ENCODE measurements at regions not wholly inside any gene's neighbourhood (a gene's known extent, or its start where the extent isn't known, plus 50 kb on each side); places are given as distances from the start of the nearest gene placed in this dataset.
"Not testable (repeated sequence)": the region's sequence is repeated elsewhere in the genome, so short reads cannot be mapped to it uniquely, and the experiment has no call there.

DNA sequence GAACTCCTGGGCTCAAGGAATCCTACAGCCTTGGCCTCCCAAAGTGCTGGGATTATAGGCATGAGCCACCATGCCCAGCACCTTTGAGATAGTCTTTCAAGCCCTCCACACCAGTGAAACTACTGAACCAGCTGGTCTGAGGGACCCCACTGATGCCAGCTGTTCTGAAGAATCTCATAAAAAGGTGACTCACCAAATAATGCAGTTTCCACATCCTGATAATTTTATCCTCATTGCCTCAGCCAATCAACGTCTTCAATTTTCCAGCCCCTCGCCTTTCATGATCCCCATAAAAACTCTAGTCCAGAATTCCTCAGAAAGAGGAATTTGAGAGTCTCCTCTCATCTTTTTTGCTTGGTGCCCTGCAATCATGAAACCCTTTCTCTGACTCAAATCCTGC is 1691.6 kb upstream of the LRRTM3 start:
- no peak for DNase-seq
- ChIA-PET POLR2A (no interaction called here), CTCF (no interaction called here)
- no peak overlapping the region for H3K4me3 Mint-ChIP-seq
- no peaks in the 10 kb centered on the region for H3K36me3 Mint-ChIP-seq (ENCODE audit: low read depth)
- H3K27me3 Mint-ChIP-seq, result no peaks in the 10 kb centered on the region
- no peak overlapping the region for H3K27ac Mint-ChIP-seq
- H3K4me1 Mint-ChIP-seq, result no peaks in the 10 kb centered on the region
- H3K9me3 Mint-ChIP-seq, result peaks cover 3% of the 10 kb centered on the region

DNA sequence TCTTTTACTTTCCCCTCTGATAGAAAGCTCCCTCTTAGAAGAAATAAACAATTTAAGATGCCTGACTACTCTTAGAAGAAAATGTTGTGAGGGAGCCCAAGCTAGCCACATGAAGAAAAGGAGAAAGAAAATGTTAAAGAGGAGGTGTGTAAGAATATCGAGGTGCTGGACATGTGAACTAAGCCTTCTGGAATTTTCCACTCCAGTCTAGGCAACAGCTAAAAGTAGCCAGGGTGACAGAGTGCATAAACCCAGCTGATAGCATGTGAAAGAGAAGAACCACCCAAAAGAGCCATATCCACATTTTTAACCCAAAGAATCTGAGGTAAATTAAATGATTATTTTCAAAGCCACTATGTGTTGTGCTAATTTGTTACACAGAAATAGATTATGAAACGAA is 1690.6 kb upstream of the LRRTM3 start:
- H3K9me3 Mint-ChIP-seq, result no peaks in the 10 kb centered on the region
- no peak for DNase-seq
- no peak overlapping the region for H3K27ac Mint-ChIP-seq
- POLR2A ChIA-PET, result no interaction called here
- no peak overlapping the region for H3K4me3 Mint-ChIP-seq
- H3K27me3 Mint-ChIP-seq, result no peaks in the 10 kb centered on the region
- no peaks in the 10 kb centered on the region for H3K4me1 Mint-ChIP-seq
- no peaks in the 10 kb centered on the region for H3K36me3 Mint-ChIP-seq (ENCODE audit: low read depth)
- CTCF ChIA-PET, result no interaction called here

GRCh38 chr10:65235846-65236245 is 1690.0 kb upstream of the LRRTM3 start:
- no peak overlapping the region for H3K27ac Mint-ChIP-seq
- H3K9me3 Mint-ChIP-seq, result no peaks in the 10 kb centered on the region
- ChIA-PET POLR2A (no interaction called here), CTCF (no interaction called here)
- no peaks in the 10 kb centered on the region for H3K4me1 Mint-ChIP-seq
- no peak for DNase-seq
- H3K36me3 Mint-ChIP-seq (ENCODE audit: low read depth), result no peaks in the 10 kb centered on the region
- H3K4me3 Mint-ChIP-seq, result no peak overlapping the region
- no peaks in the 10 kb centered on the region for H3K27me3 Mint-ChIP-seq

DNA sequence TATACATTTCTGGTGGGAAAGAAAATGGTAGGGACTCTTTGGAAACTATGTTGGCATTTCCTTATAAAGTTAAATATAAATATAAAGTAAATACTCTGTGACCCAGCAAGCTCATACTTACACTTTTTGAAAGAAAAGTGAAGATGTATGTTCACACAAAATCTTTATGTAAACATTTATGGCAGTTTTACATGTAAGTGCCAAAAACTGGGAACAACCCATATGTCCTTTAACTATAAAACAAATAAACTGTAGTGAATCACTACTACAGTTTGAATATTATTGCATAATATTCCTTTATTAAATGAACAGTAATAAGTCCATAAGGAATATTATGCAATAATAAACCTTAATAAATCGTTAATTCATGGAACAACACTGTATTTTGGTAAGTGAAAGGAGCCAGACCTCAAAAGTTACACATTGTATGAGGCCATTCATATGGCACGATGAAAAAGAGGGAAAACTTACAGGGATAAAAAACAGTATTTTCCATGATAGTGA is 1660.3 kb upstream of the LRRTM3 start:
- no peaks in the 10 kb centered on the region for H3K4me1 Mint-ChIP-seq
- POLR2A ChIA-PET, result no interaction called here
- no peaks in the 10 kb centered on the region for H3K9me3 Mint-ChIP-seq
- CTCF ChIA-PET, result no interaction called here
- no peaks in the 10 kb centered on the region for H3K27me3 Mint-ChIP-seq
- no peak for DNase-seq
- H3K4me3 Mint-ChIP-seq, result no peak overlapping the region
- H3K36me3 Mint-ChIP-seq (ENCODE audit: low read depth), result no peaks in the 10 kb centered on the region
- H3K27ac Mint-ChIP-seq, result no peak overlapping the region

DNA sequence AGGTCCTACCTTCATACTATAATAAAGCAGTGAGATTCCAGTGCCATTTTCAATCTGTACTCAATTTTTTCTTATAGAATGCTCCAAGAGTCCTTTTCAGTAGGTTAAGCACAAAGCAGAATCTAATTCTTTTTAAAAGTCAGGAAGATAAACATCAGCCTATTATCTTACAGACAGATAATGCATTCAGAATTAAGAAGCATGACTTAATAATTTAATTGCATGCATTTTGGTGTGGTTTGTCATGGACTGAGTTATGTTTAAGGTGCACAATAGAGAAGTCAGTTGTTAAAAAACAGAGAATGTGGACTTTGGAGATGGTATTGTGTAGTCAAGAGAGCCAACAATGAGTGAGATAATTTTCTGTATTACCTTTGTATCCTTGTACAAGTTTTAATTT is 1656.3 kb upstream of the LRRTM3 start:
- DNase-seq; H3K27me3 Mint-ChIP-seq; H3K36me3 Mint-ChIP-seq (ENCODE audit: low read depth); H3K9me3 Mint-ChIP-seq; POLR2A ChIA-PET; H3K27ac Mint-ChIP-seq; H3K4me1 Mint-ChIP-seq; CTCF ChIA-PET; H3K4me3 Mint-ChIP-seq: not testable (repeated sequence)

- no peak overlapping the region for H3K27ac Mint-ChIP-seq
- H3K9me3 Mint-ChIP-seq, result peaks cover 4% of the 10 kb centered on the region
- H3K36me3 Mint-ChIP-seq (ENCODE audit: low read depth), result no peaks in the 10 kb centered on the region
- H3K27me3 Mint-ChIP-seq, result no peaks in the 10 kb centered on the region
- DNase-seq, result no peak
- H3K4me1 Mint-ChIP-seq, result no peaks in the 10 kb centered on the region
- CTCF ChIA-PET, result no interaction called here
- no peak overlapping the region for H3K4me3 Mint-ChIP-seq
- POLR2A ChIA-PET, result no interaction called here
Measured at GRCh38 chr10:65270969-65271368, 1654.9 kb upstream of the LRRTM3 start.

DNA sequence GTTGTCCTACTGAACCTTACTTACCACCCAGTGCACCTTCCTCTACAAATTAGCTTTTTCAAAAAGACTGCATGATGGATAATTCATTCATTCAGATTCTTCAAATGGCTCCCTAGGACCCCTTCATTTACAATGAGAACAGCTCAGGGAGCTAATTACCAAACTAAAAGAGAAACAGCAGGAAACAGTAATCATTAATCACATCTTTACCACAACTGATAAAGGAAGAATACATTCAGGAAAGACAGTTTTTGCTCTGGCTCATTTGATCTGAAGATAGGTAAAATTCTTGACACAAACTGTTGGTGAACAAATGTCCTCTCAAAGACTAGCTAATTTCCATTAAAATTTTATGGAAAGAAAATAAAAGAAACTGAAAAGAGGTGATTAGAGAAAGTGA is 1652.7 kb upstream of the LRRTM3 start:
- no peaks in the 10 kb centered on the region for H3K36me3 Mint-ChIP-seq (ENCODE audit: low read depth)
- ChIA-PET CTCF (no interaction called here), POLR2A (no interaction called here)

DNA sequence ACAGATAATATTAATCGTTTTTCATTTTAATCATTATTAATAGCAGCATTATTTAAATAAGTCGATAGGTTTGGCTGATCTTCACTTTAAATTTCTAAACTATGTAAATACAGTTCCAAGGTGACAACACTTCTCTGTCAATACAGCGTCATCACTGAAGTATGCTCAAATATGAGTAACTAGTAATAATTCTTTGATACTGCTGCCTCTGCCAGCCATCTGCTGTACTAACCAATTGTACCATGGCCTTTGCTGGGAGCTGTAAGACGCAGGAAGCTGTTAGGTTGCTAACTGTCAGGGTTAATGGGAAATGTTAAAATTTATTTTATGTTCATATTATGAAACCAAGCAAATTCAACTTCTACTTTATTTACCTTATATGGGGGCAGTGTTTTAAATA is 1650.5 kb upstream of the LRRTM3 start:
- POLR2A ChIA-PET, result no interaction called here
- Mint-ChIP-seq H3K9me3 (peaks cover 4% of the 10 kb centered on the region), H3K36me3 (ENCODE audit: low read depth) (no peaks in the 10 kb centered on the region), H3K4me1 (no peaks in the 10 kb centered on the region), H3K27me3 (no peaks in the 10 kb centered on the region), H3K4me3 (no peak overlapping the region), H3K27ac (no peak overlapping the region)
- DNase-seq, result no peak
- CTCF ChIA-PET, result no interaction called here

More for the DNA sequence above, 1652.7 kb upstream of the LRRTM3 start:
- Mint-ChIP-seq H3K4me3 (no peak overlapping the region), H3K4me1 (no peaks in the 10 kb centered on the region), H3K27me3 (no peaks in the 10 kb centered on the region), H3K9me3 (peaks cover 4% of the 10 kb centered on the region), H3K27ac (no peak overlapping the region)
- no peak for DNase-seq

- Mint-ChIP-seq H3K4me3 (no peak overlapping the region), H3K27me3 (no peaks in the 10 kb centered on the region), H3K9me3 (peaks cover 14% of the 10 kb centered on the region), H3K27ac (no peak overlapping the region), H3K36me3 (ENCODE audit: low read depth) (no peaks in the 10 kb centered on the region), H3K4me1 (no peaks in the 10 kb centered on the region)
- ChIA-PET POLR2A (no interaction called here), CTCF (no interaction called here)
- DNase-seq, result no peak
Measured at GRCh38 chr10:65284495-65285041, 1641.3 kb upstream of the LRRTM3 start.

GRCh38 chr10:65285726-65286125 is 1640.1 kb upstream of the LRRTM3 start:
- CTCF ChIA-PET; DNase-seq; POLR2A ChIA-PET; H3K27ac Mint-ChIP-seq; H3K4me1 Mint-ChIP-seq; H3K36me3 Mint-ChIP-seq (ENCODE audit: low read depth); H3K27me3 Mint-ChIP-seq; H3K4me3 Mint-ChIP-seq: not testable (repeated sequence)
- H3K9me3 Mint-ChIP-seq, result peaks cover 14% of the 10 kb centered on the region

GRCh38 chr10:65291286-65291685 is 1634.5 kb upstream of the LRRTM3 start:
- POLR2A ChIA-PET, result no interaction called here
- no peaks in the 10 kb centered on the region for H3K27me3 Mint-ChIP-seq
- H3K27ac Mint-ChIP-seq, result no peak overlapping the region
- CTCF ChIA-PET, result no interaction called here
- no peak overlapping the region for H3K4me3 Mint-ChIP-seq
- H3K9me3 Mint-ChIP-seq, result peaks cover 5% of the 10 kb centered on the region
- DNase-seq, result no peak
- no peaks in the 10 kb centered on the region for H3K36me3 Mint-ChIP-seq (ENCODE audit: low read depth)
- no peaks in the 10 kb centered on the region for H3K4me1 Mint-ChIP-seq

DNA sequence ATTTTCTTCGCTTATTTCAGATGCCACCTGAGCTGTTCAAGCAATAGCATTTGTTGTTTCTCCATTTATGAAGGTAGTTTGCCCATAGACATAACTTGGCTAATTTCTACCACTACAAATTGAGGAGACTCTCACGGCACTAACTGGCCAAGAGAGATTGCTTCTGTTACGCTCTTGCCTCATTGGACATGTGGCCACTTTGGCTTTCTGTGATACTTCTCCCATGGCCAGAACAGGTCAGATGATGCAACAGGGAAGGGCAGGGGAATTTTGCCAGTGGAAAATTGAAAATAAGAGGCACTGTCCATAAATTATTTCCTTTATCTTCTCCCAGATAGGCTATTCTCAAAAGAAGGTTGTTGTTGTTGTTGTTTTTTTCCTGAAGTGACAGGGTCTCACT is 1633.3 kb upstream of the LRRTM3 start:
- no peaks in the 10 kb centered on the region for H3K4me1 Mint-ChIP-seq
- H3K27ac Mint-ChIP-seq, result no peak overlapping the region
- no peak overlapping the region for H3K4me3 Mint-ChIP-seq
- no peaks in the 10 kb centered on the region for H3K9me3 Mint-ChIP-seq
- DNase-seq, result no peak
- POLR2A ChIA-PET, result no interaction called here
- CTCF ChIA-PET, result no interaction called here
- H3K27me3 Mint-ChIP-seq, result no peaks in the 10 kb centered on the region
- no peaks in the 10 kb centered on the region for H3K36me3 Mint-ChIP-seq (ENCODE audit: low read depth)

- no peak for DNase-seq
- ChIA-PET POLR2A (no interaction called here), CTCF (no interaction called here)
- Mint-ChIP-seq H3K27me3 (no peaks in the 10 kb centered on the region), H3K4me1 (no peaks in the 10 kb centered on the region), H3K9me3 (no peaks in the 10 kb centered on the region), H3K4me3 (no peak overlapping the region), H3K36me3 (ENCODE audit: low read depth) (no peaks in the 10 kb centered on the region), H3K27ac (no peak overlapping the region)
Measured at GRCh38 chr10:65294329-65294728, 1631.5 kb upstream of the LRRTM3 start.

GRCh38 chr10:65301181-65301580 is 1624.7 kb upstream of the LRRTM3 start:
- H3K27ac Mint-ChIP-seq, result no peak overlapping the region
- H3K4me3 Mint-ChIP-seq, result no peak overlapping the region
- DNase-seq, result no peak
- no peaks in the 10 kb centered on the region for H3K36me3 Mint-ChIP-seq (ENCODE audit: low read depth)
- POLR2A ChIA-PET, result no interaction called here
- no peaks in the 10 kb centered on the region for H3K27me3 Mint-ChIP-seq
- CTCF ChIA-PET, result no interaction called here
- no peaks in the 10 kb centered on the region for H3K9me3 Mint-ChIP-seq
- H3K4me1 Mint-ChIP-seq, result no peaks in the 10 kb centered on the region

DNA sequence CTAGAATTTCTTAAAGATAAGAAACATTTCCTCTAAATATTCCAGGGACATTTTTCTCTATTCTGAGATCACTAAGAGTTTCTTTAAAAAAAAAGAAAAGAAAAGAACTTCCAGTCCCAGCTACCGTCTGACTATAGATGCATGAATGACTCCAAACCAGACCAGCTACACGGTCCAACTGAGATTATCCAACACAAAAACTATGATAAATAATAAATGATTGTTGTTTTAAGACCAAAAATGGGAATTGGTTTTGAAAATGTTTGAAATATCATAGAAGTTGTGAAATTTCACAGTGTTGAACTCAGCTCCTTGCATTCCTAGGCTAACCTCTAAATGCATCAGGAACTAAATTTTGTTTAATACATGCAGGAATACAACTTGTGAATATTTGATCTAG is 1619.6 kb upstream of the LRRTM3 start:
- Mint-ChIP-seq H3K27me3 (no peaks in the 10 kb centered on the region), H3K36me3 (ENCODE audit: low read depth) (no peaks in the 10 kb centered on the region), H3K27ac (no peak overlapping the region), H3K4me3 (no peak overlapping the region), H3K4me1 (no peaks in the 10 kb centered on the region), H3K9me3 (peaks cover 2% of the 10 kb centered on the region)
- POLR2A ChIA-PET, result no interaction called here
- DNase-seq, result no peak
- CTCF ChIA-PET, result no interaction called here

All from activated CD4-positive, alpha-beta memory T cell treated with anti-CD3 and anti-CD28 coated beads, Interleukin-2, amount 10 ng/mL, durations not matched to agents 7 days and 5 days (primary cell).